Stomach (tissue), 8 donors: ENCODE measurements at regions not wholly inside any gene's neighbourhood (a gene's known extent, or its start where the extent isn't known, plus 50 kb on each side); places are given as distances from the start of the nearest gene placed in this dataset.

Experiments
- DNase-seq, 2 donors: peaks; one replicate each; pipeline versions ENCODE4 v3.0.0 to v3.0.0-alpha.2; 2013 to 2019
- H3K27ac ChIP-seq, 5 donors: fragments of 200-600 bp in 4 of 5; sonication (generic) in 4 of 5; one replicate each; pipeline ENCODE4 v1.5.1; 2013 to 2019; ENCODE audit warnings: mild to moderate bottlenecking in 1 of 5, moderate library complexity in 1 of 5
- H3K27me3 ChIP-seq, 3 donors: fragments of 200-600 bp; sonication (generic); one replicate each; pipeline ENCODE4 v1.5.1; 2017 to 2019; ENCODE audit warnings: mixed run types in 1 of 3
- H3K36me3 ChIP-seq, 4 donors: fragments of 200-600 bp; sonication (generic); 1 replicate in 3 of 4; 2 replicates in 1 of 4; pipeline ENCODE4 v1.5.1; 2016 to 2019
- H3K4me1 ChIP-seq, 4 donors: fragments of 200-600 bp; sonication (generic); one replicate each; pipeline ENCODE4 v1.5.1; 2016 to 2019
- H3K4me3 ChIP-seq, 4 donors: fragments of 200-600 bp; sonication (generic) in 3 of 4; one replicate each; pipeline ENCODE4 v1.5.1; 2016 to 2019; ENCODE audit warnings: mild to moderate bottlenecking in 1 of 4
- H3K9me3 ChIP-seq, 4 donors: fragments of 200-600 bp; sonication (generic); one replicate each; pipeline ENCODE4 v1.5.1; 2016 to 2019
- CTCF ChIP-seq, 7 experiments: fragments of 450-650 bp in 4 of 7; fragments of 200-600 bp in 3 of 7; sonication (generic) in 3 of 7; IDR thresholded peaks; one replicate each; pipeline ENCODE4 v1.5.1; 2016 to 2019; ENCODE audit warnings: antibody characterized with exemption in 7 of 7, control low read depth in 2 of 7, mild to moderate bottlenecking in 1 of 7
- EP300 ChIP-seq: sonication (generic); formaldehyde crosslinking; IDR thresholded peaks from one replicate; pipeline ENCODE4 v1.6.1; 2017; ENCODE audit warnings: antibody characterized with exemption
- POLR2A ChIP-seq, 4 donors: fragments of 450-650 bp; IDR thresholded peaks; one replicate each; pipeline ENCODE4 v1.6.1; 2016; ENCODE audit warnings: antibody characterized with exemption in 4 of 4, control low read depth in 2 of 4, mild to moderate bottlenecking in 1 of 4, moderate library complexity in 1 of 4
- POLR2AphosphoS5 ChIP-seq, 3 donors: sonication (generic); formaldehyde crosslinking; IDR thresholded peaks; one replicate each; pipeline ENCODE4 v1.6.1; 2016; ENCODE audit warnings: antibody characterized with exemption in 3 of 3
- WGBS, 5 donors: extraction: QIAGEN DNeasy Blood & Tissue Kit in 3 of 5; methylation state at CpG; one replicate each; pipeline versions ENCODE4 v1.1.5 to v1.1.7; 2013 to 2018; 5-methylcytosine and 5-hydroxymethylcytosine counted together
- intact Hi-C: fragments of 100-400 bp; cut with DNase I; formaldehyde crosslinking; loops from one replicate; pipeline ENCODE4 v1.15.1; 2023; ENCODE audit warnings: low total_unique reads
- donor health status: healthy with polysubstance abuse.
- donor health status: Bipolar disorder and iron deficiency.
- donor health status: healthy.

GRCh38 chr13:74449811-74450524 is 315.8 kb upstream of the KLF12 start:
- TF ChIP-seq POLR2AphosphoS5 (IDR thresholded peaks at IDR 0.05) (no peak), EP300 (no peak)
- WGBS, 5 donors, result 80 to 89% (median 82%) methylated on average over 2 of the region's 2 CpGs
- no peak for DNase-seq
- Histone ChIP-seq H3K4me1 (no peaks in the 10 kb centered on the region), H3K27me3 (no peaks in the 10 kb centered on the region), H3K4me3 (no peak overlapping the region), H3K27ac (no peak overlapping the region), H3K9me3 (no peaks in the 10 kb centered on the region), H3K36me3 (no peaks in the 10 kb centered on the region)
- intact Hi-C loops, result no loop called here

GRCh38 chr13:74444864-74445479 is 310.8 kb upstream of the KLF12 start:
- intact Hi-C loops, result no loop called here
- Histone ChIP-seq H3K9me3 (peaks cover 0 to 10% (median 0%) of the 10 kb centered on the region in 4 donors), H3K4me3 (no peak overlapping the region), H3K27me3 (no peaks in the 10 kb centered on the region), H3K27ac (no peak overlapping the region), H3K4me1 (no peaks in the 10 kb centered on the region), H3K36me3 (no peaks in the 10 kb centered on the region)
- no peak for DNase-seq
- no peak for TF ChIP-seq EP300
- no peak for TF ChIP-seq CTCF (IDR thresholded peaks at IDR 0.05)
- TF ChIP-seq POLR2A (IDR thresholded peaks at IDR 0.05), result no peak
- no peak for TF ChIP-seq POLR2AphosphoS5 (IDR thresholded peaks at IDR 0.05)
- 80 to 95% (median 89%) methylated on average over 1 of the region's 1 CpG for WGBS, 5 donors

GRCh38 chr13:74444161-74444571 is 310.0 kb upstream of the KLF12 start:
- no peak overlapping the region for H3K4me3 ChIP-seq
- intact Hi-C loops, result no loop called here
- TF ChIP-seq POLR2AphosphoS5 (IDR thresholded peaks at IDR 0.05) (no peak), CTCF (IDR thresholded peaks at IDR 0.05) (no peak), EP300 (no peak), POLR2A (IDR thresholded peaks at IDR 0.05) (no peak)
- H3K4me1 ChIP-seq, result no peaks in the 10 kb centered on the region
- peaks cover 0 to 10% (median 0%) of the 10 kb centered on the region in 4 donors for H3K9me3 ChIP-seq
- H3K27me3 ChIP-seq, result no peaks in the 10 kb centered on the region
- 47 to 64% (median 58%) methylated on average over 6 of the region's 6 CpGs for WGBS, 5 donors
- no peaks in the 10 kb centered on the region for H3K36me3 ChIP-seq
- no peak for DNase-seq
- H3K27ac ChIP-seq, result no peak overlapping the region

GRCh38 chr13:74443631-74444030 is 309.4 kb upstream of the KLF12 start:
- Histone ChIP-seq H3K4me1 (no peaks in the 10 kb centered on the region), H3K9me3 (peaks cover 0 to 10% (median 0%) of the 10 kb centered on the region in 4 donors), H3K4me3 (no peak overlapping the region), H3K27me3 (no peaks in the 10 kb centered on the region), H3K36me3 (no peaks in the 10 kb centered on the region), H3K27ac (no peak overlapping the region)
- DNase-seq, result peak in 1 of 2 donors; percentile 60
- WGBS, 5 donors, result 8 to 28% (median 14%) methylated on average over 1 of the region's 1 CpG
- intact Hi-C loops, result no loop called here
- TF ChIP-seq POLR2A (IDR thresholded peaks at IDR 0.05) (no peak), EP300 (no peak), POLR2AphosphoS5 (IDR thresholded peaks at IDR 0.05) (no peak), CTCF (IDR thresholded peaks at IDR 0.05) (no peak)

GRCh38 chr13:74442751-74443150 is 308.5 kb upstream of the KLF12 start:
- TF ChIP-seq EP300, result no peak
- TF ChIP-seq POLR2AphosphoS5 (IDR thresholded peaks at IDR 0.05), result no peak
- no peak for TF ChIP-seq POLR2A (IDR thresholded peaks at IDR 0.05)
- TF ChIP-seq CTCF (IDR thresholded peaks at IDR 0.05), result no peak
- intact Hi-C loops, result no loop called here

More at GRCh38 chr13:74442751-74443150, 308.5 kb upstream of the KLF12 start:
- no peak for DNase-seq
- no peaks in the 10 kb centered on the region for H3K36me3 ChIP-seq
- H3K9me3 ChIP-seq, result peaks cover 0 to 10% (median 0%) of the 10 kb centered on the region in 4 donors
- no peaks in the 10 kb centered on the region for H3K4me1 ChIP-seq
- H3K27ac ChIP-seq, result no peak overlapping the region
- no peak overlapping the region for H3K4me3 ChIP-seq
- WGBS, 5 donors, result 59 to 72% (median 65%) methylated on average over 5 of the region's 5 CpGs
- no peaks in the 10 kb centered on the region for H3K27me3 ChIP-seq
